ENCODE measurements at regions not wholly inside any gene's neighbourhood (a gene's known extent, or its start where the extent isn't known, plus 50 kb on each side); places are given as distances from the start of the nearest gene placed in this dataset.

- no peak for DNase-seq (ENCODE audit: low spot score)
Observed at GRCh38 chr2:16127276-16127940, 187.1 kb downstream of the MYCN start.

DNA sequence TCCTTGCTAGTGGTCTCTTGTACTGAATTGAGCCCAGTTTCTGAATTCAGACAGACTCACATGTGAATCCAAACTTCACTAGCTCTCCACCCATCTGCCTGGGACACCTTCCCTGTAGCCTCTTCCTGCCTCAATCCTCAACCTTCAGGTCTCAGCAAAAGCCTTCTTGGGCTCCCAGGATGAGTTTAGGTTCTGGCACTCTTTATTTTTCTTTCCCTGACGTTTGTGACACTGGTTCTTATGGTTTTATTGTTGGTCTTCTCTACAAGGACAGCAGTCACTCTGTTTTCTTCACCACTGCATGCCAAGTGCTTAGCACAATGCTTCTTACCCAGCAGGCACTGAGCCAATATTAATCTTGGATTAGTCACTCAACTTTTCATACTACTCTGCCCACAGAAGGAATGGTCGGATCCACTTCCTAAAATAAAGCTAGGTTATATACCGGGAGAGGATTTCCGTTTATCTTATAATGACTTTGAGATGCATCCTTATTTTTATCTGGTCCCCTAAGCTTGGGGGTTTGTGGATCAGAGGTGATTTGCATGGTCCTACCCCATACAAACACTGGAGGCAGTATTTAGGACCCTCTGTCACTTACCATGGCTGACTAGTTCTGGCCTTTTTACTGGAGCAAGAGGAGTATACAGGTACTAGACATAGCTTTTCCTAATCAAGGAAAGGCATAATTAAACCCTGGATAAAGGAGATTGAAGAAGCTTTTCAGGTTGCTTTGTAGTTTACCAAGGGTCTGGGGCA is 186.3 kb downstream of the MYCN start:
- DNase-seq (ENCODE audit: low spot score) = no peak

DNA sequence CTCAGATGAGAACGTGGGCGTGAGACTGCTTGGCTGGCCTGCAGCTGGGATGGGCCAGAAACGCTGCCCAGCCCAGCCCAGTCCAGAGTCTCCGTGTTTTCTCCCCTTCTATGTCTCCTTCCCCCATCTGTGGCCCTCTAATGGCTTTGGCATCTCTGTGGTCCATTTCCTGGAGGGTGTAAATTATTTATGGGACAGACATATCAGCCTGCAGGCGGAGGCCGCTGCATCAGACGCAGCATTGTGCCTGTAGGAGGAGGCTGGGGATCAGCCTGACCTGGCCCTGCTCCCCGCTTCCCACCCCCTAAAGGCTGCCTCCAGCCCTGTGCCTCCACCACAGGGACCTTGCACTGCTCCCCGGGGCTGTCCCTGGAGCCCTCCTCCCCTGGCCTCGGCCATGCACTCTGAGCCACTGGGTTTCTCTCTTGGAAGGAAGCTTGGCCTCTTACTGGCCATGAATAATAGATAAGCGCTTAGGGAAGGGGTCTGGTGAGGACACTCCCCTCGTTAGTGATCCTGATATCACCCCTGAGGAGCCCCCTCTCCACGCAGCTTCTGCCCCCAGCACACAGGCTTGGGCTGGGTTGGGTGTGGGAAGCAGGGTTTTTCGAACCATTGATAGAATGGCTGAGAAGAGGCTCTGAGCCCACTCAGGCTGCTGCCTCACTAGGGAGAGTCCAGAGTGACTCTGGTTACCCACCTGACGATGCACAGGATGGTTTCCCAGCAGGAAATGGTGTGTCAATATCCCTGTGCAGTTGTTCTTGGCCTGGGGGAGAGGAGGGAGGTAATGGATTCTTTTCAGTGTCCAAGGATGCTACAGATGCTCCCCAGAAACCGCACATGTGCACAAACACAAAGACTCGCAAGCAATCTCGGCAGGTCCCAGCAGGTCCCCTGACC is 185.5 kb downstream of the MYCN start:
- DNase-seq (ENCODE audit: low spot score) = no peak

GRCh38 chr2:16124881-16125613 is 184.7 kb downstream of the MYCN start:
- no peak for DNase-seq (ENCODE audit: low spot score)

DNA sequence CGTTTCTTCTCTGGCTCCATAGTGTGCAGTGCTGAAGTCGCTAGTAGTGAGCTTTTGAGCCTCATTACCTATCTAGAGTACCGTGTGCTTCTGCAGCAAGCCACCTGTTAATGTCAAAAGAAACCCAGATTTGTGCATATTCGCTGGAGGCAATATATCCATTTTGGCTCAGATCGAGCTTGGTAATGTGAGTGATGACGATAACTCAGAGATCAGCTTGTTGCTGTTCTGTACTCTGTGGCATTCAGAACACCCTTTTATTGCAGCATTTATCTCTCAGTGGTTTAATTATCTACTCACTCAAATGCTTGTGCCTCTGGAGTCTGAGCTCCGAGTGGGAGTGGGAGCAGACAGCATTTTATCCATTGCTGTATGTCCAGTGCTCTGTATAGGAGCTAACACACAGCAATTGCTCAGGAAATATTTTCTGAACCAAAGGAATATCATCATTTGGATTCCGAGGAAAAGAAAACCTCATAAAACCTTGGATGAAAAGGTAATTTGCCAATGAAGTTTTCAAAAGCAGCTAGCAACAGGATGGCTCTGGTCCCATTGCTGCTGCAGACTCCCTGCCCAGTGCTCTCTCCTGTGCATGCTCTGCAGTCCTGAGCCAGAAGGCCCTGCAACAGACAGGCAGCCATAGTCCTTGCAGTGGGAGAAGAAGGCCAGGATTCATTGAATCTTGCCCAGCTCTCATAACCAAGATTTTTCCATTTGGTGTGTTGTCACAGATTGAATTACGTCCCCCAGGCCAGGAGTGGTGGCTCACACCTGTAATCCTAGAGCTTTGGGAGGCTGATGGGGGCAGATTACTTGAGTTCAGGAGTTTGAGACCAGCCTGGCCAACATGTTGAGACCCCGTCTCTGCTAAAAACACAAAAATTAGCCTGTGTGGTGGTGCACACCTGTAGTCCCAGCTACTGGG is 183.8 kb downstream of the MYCN start:
- no peak for DNase-seq (ENCODE audit: low spot score)

DNA sequence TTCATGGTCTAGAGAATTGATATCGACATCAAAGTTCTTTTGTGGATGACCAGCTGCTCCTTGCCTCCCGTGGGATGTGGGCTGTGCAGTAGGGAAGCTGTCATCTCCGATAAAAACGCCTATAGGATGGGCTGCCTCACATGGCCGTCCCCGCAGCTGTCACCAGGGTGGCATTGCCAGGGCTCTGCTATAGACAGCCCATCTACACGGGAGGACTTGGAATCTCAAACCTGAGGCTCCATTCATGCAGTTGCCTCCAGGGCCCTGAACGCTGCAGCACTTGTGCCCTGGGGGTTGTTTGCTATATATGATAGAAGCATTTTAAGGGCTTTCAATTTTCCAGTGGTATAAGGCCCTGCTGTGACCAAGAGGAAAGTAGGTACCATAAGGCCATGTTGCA is 183.1 kb downstream of the MYCN start:
- DNase-seq (ENCODE audit: low spot score) = no peak

DNA sequence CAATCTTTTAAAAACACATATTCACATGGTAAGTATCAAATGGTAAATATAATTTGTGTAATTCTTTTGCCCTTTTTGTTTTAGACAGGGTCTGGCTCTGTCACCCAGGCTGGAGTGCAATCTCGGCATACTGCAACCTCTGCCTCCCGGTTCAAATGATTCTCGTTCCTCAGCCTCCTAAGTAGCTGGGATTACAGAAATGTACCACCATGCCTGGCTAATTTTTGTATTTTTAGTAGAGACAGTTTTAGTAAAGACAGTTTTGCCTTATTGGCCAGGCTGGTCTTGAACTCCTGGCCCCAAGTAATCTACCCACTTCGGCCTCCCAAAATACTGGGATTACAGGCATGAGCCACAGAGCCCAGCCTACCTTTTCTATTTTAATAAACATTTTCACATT is 182.2 kb downstream of the MYCN start:
- DNase-seq (ENCODE audit: low spot score) = no peak

GRCh38 chr2:16121986-16122390 is 181.6 kb downstream of the MYCN start:
- no peak for DNase-seq (ENCODE audit: low spot score)

DNA sequence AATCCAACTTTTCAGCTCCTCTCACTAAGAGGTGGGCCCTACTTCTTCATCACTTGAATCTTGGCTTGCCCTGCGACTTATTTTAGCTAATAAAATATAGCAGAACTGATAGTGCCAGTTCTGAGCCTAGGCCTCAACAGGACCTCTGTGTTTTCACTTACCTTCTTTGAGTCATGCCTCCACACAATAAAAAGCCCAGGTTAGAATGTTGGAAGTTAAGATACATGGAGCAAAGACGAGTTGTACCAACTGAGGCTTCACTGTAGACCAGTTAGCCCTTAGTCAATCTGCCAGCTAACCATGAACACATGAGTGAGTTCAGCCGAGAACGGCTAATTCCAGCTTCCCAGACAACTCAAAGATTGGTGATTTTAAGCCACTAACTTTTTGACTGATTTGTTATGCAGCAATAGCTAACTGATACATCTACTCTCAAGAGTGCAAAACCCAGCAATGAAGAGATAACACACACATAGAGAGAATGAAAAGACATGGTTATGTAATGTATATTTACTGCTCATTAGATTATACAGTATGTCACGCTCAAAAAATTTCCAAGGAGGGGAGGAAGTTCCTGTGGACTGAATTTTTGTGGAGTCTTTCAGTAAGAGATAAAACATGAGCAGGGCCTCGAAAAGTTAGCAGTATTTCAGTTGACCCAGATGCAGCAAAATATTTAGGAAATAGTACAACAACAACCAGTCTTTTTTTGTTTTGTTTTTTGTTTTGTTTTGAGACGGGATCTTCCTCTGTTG is 181.1 kb downstream of the MYCN start:
- no peak for DNase-seq (ENCODE audit: low spot score)

DNA sequence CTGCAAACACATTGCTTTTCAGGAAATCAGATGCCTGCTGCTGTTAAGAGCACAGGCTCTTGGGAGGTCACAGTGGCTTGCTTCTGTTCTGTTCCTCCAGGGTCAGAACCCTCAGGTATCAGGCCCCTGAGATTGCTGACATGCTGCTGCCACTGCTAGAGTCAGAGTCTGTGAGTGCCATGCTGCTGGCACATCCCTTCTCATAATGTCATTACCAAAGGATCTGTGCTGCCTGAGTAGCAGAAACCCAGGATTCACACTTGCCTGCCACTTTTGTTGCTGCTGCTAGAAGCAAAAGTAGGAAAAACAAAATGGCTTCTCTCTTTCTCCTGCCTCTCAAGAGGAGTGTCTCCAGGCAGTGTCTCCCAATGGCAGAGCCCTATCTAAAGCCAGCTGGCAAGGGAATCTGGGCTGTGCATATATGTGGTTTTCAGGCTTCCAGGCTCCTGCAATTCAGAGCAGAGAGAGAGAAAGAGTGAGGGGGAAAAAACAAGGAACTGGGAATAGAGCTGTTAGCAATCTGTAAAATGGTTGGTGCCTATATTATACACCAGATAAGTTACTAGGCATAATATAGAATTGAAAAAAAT is 180.3 kb downstream of the MYCN start:
- no peak for DNase-seq (ENCODE audit: low spot score)

DNA sequence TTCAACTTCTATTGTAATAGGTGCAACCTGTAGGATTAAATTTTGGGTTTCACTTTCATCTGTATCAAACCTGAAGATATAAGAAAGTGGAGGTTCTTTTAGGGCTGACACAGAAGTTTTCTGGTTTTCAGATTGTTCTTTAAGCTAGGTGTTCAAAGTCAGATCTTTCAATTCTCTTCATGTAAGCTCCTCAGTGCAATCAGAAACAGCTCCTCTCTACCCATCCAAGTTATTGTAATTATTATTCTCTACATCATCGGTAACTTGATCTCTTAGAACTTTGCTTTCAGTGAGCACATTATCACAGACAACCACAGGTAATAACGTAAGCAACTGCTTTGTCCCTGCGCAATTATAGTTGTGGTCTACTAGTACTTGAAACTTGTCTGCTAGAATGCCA is 179.4 kb downstream of the MYCN start:
- DNase-seq (ENCODE audit: low spot score) = no peak

GRCh38 chr2:16118611-16119590 is 178.6 kb downstream of the MYCN start:
- no peak for DNase-seq (ENCODE audit: low spot score)

DNA sequence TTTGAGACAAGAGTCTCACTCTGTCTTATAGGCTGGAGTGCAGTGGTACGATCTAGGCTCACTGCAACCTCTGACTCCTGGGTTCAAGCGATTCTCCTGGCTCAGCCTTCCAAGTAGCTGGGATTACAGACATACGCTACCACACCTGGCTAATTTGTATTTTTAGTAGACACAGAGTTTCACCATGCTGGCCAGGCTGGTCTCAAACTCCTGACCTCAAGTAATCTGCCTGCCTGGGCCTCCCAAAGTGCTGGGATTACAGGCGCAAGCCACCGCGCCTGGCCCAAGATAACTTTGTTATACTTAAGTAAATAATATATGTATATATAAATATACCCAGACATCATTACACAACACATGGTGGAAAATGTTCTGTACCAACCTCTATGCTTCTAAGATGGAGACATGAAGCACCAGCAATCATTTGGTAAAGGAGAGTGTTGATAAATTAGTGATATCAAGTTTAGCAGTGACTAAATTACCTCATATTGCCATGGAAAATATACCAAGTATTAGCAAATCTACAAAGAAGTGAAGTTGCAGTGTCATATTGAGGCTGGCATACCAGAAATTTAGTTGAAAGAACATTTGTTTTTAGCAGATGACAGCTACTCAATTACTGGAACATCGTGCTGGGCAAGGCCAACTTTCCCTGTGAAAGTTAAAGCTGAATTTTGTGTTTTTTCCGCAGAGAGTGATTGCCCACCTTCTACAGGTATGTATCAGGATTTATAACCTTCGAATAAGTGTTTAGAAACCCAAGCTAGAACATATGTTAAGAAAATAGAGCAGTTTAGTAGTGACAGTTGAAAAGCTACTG is 177.7 kb downstream of the MYCN start:
- no peak for DNase-seq (ENCODE audit: low spot score)

DNA sequence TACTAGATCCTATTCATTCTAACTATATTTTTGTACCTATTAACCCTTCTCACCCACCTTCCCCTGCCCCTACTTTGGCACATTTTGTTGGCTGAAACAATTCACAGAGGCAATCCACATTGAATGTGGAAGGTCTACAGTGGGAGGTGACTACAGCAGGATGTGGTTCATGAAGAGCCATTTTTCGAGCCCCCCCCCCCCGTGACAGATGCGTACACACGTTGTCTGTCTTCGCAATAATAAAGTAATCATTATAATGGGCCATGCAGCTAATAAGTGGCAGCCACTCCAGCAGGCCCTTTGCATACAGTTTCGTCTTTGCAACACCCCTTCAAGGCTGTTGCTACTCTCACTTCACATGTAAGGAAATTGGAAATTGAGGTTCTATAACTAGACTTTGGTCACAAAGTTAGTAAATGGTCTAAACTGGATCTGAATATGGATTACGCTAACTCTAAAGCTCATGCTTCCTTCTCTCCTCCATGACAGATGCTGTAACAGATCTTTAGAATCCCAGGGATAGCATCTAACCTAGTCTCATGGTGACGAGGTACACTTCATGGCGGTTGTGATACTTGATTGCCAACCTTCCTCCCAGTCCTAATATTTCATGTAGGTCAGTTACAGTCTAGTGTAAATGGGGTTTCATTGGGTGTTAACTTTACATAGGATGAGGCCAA is 176.8 kb downstream of the MYCN start:
- no peak for DNase-seq (ENCODE audit: low spot score)

GRCh38 chr2:16115881-16116830 is 175.8 kb downstream of the MYCN start:
- no peak for DNase-seq (ENCODE audit: low spot score)
